RWPE2 (cell line): ENCODE measurements at regions not wholly inside any gene's neighbourhood (a gene's known extent, or its start where the extent isn't known, plus 50 kb on each side); places are given as distances from the start of the nearest gene placed in this dataset.

ENCODE experiments used
- ATAC-seq: fragments of 200-7000 bp; cut with Tn5 transposase; 3 replicates; pipeline ENCODE4 v1.9.1; 2021; ENCODE audit warnings: low read depth
- DNase-seq: peaks from one replicate; pipeline ENCODE4 v3.0.0-alpha.2; 2020; ENCODE audit warnings: low spot score
- H3K27ac ChIP-seq: fragments of 450-650 bp; 2 replicates; pipeline ENCODE4 v1.5.1; 2017; ENCODE audit warnings: mild to moderate bottlenecking; ENCODE audit not compliant: poor library complexity, severe bottlenecking
- H3K27me3 ChIP-seq: fragments of 250-450 bp; sonication (Bioruptor Pico); 2 replicates; pipeline ENCODE4 v1.5.1; 2021; ENCODE audit warnings: mild to moderate bottlenecking, moderate library complexity; ENCODE audit not compliant: insufficient read depth, poor library complexity, severe bottlenecking
- H3K36me3 ChIP-seq: fragments of 250-450 bp; sonication (Bioruptor Pico); 2 replicates; pipeline ENCODE4 v1.5.1; 2020; ENCODE audit warnings: low read depth, mild to moderate bottlenecking, moderate library complexity
- H3K4me1 ChIP-seq: fragments of 250-450 bp; sonication (Bioruptor Pico); 2 replicates; pipeline ENCODE4 v1.5.1; 2021; ENCODE audit warnings: mild to moderate bottlenecking, moderate library complexity; ENCODE audit not compliant: insufficient read depth, poor library complexity, severe bottlenecking
- H3K4me3 ChIP-seq: fragments of 250-450 bp; sonication (Bioruptor Pico); 2 replicates; pipeline ENCODE4 v1.5.1; 2021; ENCODE audit warnings: mild to moderate bottlenecking, moderate library complexity; ENCODE audit not compliant: severe bottlenecking
- H3K9me3 ChIP-seq: fragments of 250-450 bp; sonication (Bioruptor Pico); 2 replicates; pipeline ENCODE4 v1.5.1; 2021; ENCODE audit warnings: mild to moderate bottlenecking, moderate library complexity; ENCODE audit not compliant: severe bottlenecking
- CTCF ChIP-seq: fragments of 450-650 bp; IDR thresholded peaks from one replicate; pipeline ENCODE4 v1.5.1; 2017; ENCODE audit warnings: mild to moderate bottlenecking, moderate library complexity; ENCODE audit not compliant: poor library complexity, severe bottlenecking

- TF ChIP-seq CTCF, result no peak
- H3K9me3 ChIP-seq, result no peaks in the 10 kb centered on the region
- no peak for ATAC-seq
- H3K27me3 ChIP-seq, result no peaks in the 10 kb centered on the region
- H3K4me1 ChIP-seq, result no peaks in the 10 kb centered on the region
- no peak for DNase-seq
- H3K36me3 ChIP-seq, result peaks cover 4% of the 10 kb centered on the region; the same call in 1 of the 2 replicates
- no peak overlapping the region for H3K27ac ChIP-seq
- H3K4me3 ChIP-seq, result no peak overlapping the region
Measured at GRCh38 chr13:61857198-61857597, 441.5 kb upstream of the PCDH20 start.

DNA sequence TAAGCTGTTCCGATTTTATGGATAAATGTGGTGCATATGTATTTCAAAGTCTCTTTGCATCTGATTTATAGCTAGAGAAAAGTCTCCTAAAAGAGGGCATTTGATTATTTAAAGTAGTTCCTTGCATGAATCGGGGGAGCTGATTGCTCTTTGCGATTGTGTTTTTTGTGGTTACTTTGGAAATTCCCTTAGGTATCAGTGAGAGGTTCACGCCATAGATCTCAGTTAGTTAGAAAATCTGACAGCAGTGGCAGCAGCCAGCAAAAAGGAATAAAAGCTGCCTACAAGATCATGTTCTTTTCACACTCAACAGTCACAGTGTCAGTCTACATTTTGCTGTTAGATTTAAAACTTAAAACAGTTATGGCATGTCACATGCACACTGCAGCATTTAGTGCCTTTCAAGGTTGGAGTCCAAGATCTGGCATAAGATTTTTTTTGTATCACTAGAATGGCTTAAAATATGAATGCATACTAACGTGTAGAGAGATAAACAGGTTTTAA lies 436.5 kb upstream of the PCDH20 start:
- H3K4me1 ChIP-seq, result no peaks in the 10 kb centered on the region

GRCh38 chr13:61850794-61851193 lies 435.1 kb upstream of the PCDH20 start:
- no peak for DNase-seq
- Histone ChIP-seq H3K9me3 (no peaks in the 10 kb centered on the region), H3K27me3 (peaks cover 11% of the 10 kb centered on the region), H3K36me3 (peaks cover 4% of the 10 kb centered on the region; the same call in 1 of the 2 replicates), H3K4me1 (no peaks in the 10 kb centered on the region), H3K4me3 (no peak overlapping the region), H3K27ac (no peak overlapping the region)
- no peak for TF ChIP-seq CTCF
- ATAC-seq, result no peak

More for the DNA sequence above, 436.5 kb upstream of the PCDH20 start:
- peaks cover 11% of the 10 kb centered on the region for H3K27me3 ChIP-seq
- H3K27ac ChIP-seq, result no peak overlapping the region
- no peak for TF ChIP-seq CTCF
- no peaks in the 10 kb centered on the region for H3K9me3 ChIP-seq
- peaks cover 4% of the 10 kb centered on the region; the same call in 1 of the 2 replicates for H3K36me3 ChIP-seq
- no peak overlapping the region for H3K4me3 ChIP-seq
- ATAC-seq (no peak), DNase-seq (no peak)

GRCh38 chr13:61838568-61838967 lies 422.9 kb upstream of the PCDH20 start:
- H3K27me3 ChIP-seq, result peaks cover 20% of the 10 kb centered on the region
- TF ChIP-seq CTCF, result no peak
- no peak for ATAC-seq

DNA sequence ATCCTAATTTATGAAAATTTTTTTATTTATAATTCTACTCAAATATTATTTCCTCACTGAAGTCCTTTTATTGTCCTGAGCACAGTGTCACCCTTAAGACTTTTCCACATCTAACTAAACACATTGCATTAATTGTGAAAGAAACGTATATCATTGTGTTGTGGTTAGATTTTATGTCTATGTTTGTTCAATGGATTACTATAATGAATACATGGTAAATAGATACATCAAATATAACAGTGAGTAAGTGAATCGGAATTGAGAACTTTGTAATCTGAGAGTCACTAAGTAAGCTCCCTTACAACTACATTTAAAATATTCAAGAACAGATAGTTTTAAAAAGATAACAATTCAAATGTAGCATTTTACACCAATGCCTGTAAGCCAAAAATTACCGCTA lies 417.6 kb upstream of the PCDH20 start:
- no peak overlapping the region for H3K4me3 ChIP-seq
- ATAC-seq (peak; percentile 79), DNase-seq (no peak)
- H3K9me3 ChIP-seq, result no peaks in the 10 kb centered on the region
- H3K27me3 ChIP-seq, result peaks cover 10% of the 10 kb centered on the region
- no peaks in the 10 kb centered on the region for H3K4me1 ChIP-seq
- H3K27ac ChIP-seq, result no peak overlapping the region
- H3K36me3 ChIP-seq, result no peaks in the 10 kb centered on the region
- TF ChIP-seq CTCF, result no peak

More at GRCh38 chr13:61838568-61838967, 422.9 kb upstream of the PCDH20 start:
- Histone ChIP-seq H3K4me1 (no peaks in the 10 kb centered on the region), H3K4me3 (no peak overlapping the region), H3K36me3 (no peaks in the 10 kb centered on the region), H3K27ac (no peak overlapping the region), H3K9me3 (no peaks in the 10 kb centered on the region)
- DNase-seq, result no peak
